Keratinocyte (primary cell): ENCODE measurements at regions not wholly inside any gene's neighbourhood (a gene's known extent, or its start where the extent isn't known, plus 50 kb on each side); places are given as distances from the start of the nearest gene placed in this dataset.

Experiments used
- CTCF ChIP-seq, 3 experiments: IDR thresholded peaks in 1 of 3; conservative IDR thresholded peaks in 1 of 3; optimal IDR thresholded peaks in 1 of 3; 2 replicates in 2 of 3; 3 replicates in 1 of 3; pipeline versions ENCODE3 to v1.5.1; 2011; ENCODE audit warnings: low read length in 3 of 3, mild to moderate bottlenecking in 3 of 3, moderate library complexity in 2 of 3, control low read depth in 1 of 3, inconsistent platforms in 1 of 3; ENCODE audit not compliant: insufficient read depth in 2 of 3; ENCODE audit errors: extremely low read depth in 1 of 3
- EZH2 ChIP-seq: IDR thresholded peaks from one replicate; pipeline ENCODE4 v1.6.1; 2012; ENCODE audit warnings: inconsistent platforms, mild to moderate bottlenecking, low read length, moderate library complexity

- no peak for TF ChIP-seq CTCF (optimal IDR thresholded peaks at IDR 0.05 in 1 of 3, IDR thresholded peaks at IDR 0.05 in 1 of 3, conservative IDR thresholded peaks at IDR 0.05 in 1 of 3; ENCODE audit: extremely low read depth in 1 of 3, insufficient read depth in 2 of 3, low read length in 3 of 3)
- no peak for TF ChIP-seq EZH2
Measured at GRCh38 chr4:181741513-181741912, 501.7 kb upstream of the TENM3 start.
